Motor neuron (in vitro differentiated cells): ENCODE measurements at regions not wholly inside any gene's neighbourhood (a gene's known extent, or its start where the extent isn't known, plus 50 kb on each side); places are given as distances from the start of the nearest gene placed in this dataset.

Experiments used
- ATAC-seq, 8 experiments: fragments of 200-7000 bp; cut with Tn5 transposase; replicated peaks in 6 of 8; 2 replicates each; pipeline ENCODE4 v1.8.0; 2021; ENCODE audit warnings: mild to moderate bottlenecking in 8 of 8, moderate library complexity in 8 of 8
- H3K27ac ChIP-seq, 2 donors: fragments of 250-450 bp; sonication (Bioruptor Pico); 2 replicates each; pipeline ENCODE4 v1.9.0; 2021; ENCODE audit warnings: antibody characterized with exemption in 2 of 2, mild to moderate bottlenecking in 2 of 2, moderate library complexity in 1 of 2
- H3K4me1 ChIP-seq, 2 donors: fragments of 250-450 bp; sonication (Bioruptor Pico); replicated peaks in 1 of 2; 2 replicates each; pipeline ENCODE4 v1.6.1; 2021; ENCODE audit warnings: antibody characterized with exemption in 2 of 2, mild to moderate bottlenecking in 2 of 2, moderate library complexity in 1 of 2
- H3K4me3 ChIP-seq, 5 donors: fragments of 250-450 bp; sonication (Bioruptor Pico); 2 replicates each; pipeline ENCODE4 v1.9.0; 2021; ENCODE audit warnings: antibody characterized with exemption in 5 of 5, mild to moderate bottlenecking in 5 of 5, moderate library complexity in 4 of 5
- WGBS, 10 experiments: fragments of 450-650 bp; shearing (Covaris generic); methylation state at CpG; one replicate each; pipeline ENCODE4 v1.0.0; 2022; 5-methylcytosine and 5-hydroxymethylcytosine counted together
- in situ Hi-C, 9 experiments: fragments of 400-800 bp; cut with MboI; loops; one replicate each; pipeline ENCODE4 v1.15.0; 2021; ENCODE audit warnings: low sequenced_read_pairs in 9 of 9, low pct_unique_long_range_greater_than_20kb in 2 of 9; ENCODE audit not compliant: unreplicated experiment in 9 of 9

DNA sequence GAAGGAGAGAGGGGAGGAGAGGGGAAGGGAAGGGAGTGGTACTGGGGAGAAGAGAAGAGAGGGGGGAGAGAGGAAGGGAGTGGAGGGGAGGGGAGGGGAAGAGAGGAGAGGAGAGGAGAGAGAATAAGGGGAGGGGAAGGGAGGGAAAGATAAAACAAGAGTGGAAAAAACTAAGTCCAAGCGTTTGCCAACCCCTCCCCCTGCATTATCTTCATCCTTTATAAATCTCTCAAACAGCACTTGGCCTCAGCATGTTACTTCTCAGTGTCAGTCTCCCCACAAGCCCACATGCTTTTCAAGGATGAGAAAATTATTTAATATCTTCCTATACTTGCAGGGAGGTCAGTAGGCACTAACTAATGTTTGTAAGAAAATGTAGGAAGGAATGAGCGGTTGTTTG, 204.5 kb downstream of the LSM5 start:
- no peak for ATAC-seq
- H3K4me3 ChIP-seq, result no peak overlapping the region
- no peak overlapping the region for H3K27ac ChIP-seq
- in situ Hi-C loops, result no loop called here
- 0 to 100% (median 71%) methylated on average over 1 to 2 of the region's 2 CpGs; no CpG with 5 or more reads in 3 of the 10 experiments for WGBS, 10 experiments
- H3K4me1 ChIP-seq, result no peaks in the 10 kb centered on the region

DNA sequence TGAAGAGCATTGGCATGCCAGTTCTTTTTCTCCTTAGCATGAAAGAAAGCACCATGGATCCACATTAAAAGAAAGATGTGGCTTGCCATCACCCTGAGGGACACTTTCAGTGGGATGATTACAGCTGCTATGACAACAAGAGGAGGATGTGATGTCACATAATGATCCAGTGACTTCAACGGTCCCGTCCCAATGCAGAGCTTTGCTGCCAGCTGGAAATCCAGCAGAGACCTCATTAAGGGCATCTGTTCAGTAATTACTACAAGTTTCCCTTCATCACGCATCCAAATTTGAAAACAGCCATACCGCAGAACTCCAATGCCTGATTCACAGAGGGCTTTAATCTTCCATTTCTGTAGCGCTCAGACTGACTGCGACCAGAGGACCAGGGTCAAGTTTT, 206.6 kb downstream of the LSM5 start:
- in situ Hi-C loops, result no loop called here
- peak in 1 of 8 experiments; percentile 21 for ATAC-seq
- WGBS, 10 experiments, result 6 to 100% (median 82%) methylated on average over 1 to 6 of the region's 6 CpGs; no CpG with 5 or more reads in 2 of the 10 experiments
- Histone ChIP-seq H3K27ac (no peak overlapping the region), H3K4me3 (no peak overlapping the region), H3K4me1 (no peaks in the 10 kb centered on the region)

DNA sequence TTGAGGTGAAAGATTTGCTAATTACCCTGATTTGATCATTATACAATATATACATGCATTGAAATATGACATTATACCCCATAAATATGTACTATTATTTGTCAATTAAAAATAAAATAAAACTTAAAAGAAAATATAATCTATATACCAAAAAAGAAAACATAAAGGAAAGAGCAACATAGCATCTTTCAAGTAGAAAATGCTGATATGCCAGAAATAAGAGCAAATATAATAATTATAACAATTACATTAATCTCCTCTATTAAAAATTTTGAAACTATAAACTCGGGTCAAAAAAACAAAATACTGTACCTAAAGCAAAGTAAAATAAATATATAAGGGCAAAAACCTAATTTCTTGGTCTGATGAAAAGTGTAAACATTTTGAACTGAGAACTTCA, 209.3 kb upstream of the PDE1C start:
- ATAC-seq, result no peak
- Histone ChIP-seq H3K4me3 (no peak overlapping the region), H3K4me1 (no peaks in the 10 kb centered on the region), H3K27ac (no peak overlapping the region)
- in situ Hi-C loops, result no loop called here
- WGBS, 10 experiments, result 0 to 75% (median 50%) methylated on average over 1 of the region's 1 CpG; no CpG with 5 or more reads in 1 of the 10 experiments

DNA sequence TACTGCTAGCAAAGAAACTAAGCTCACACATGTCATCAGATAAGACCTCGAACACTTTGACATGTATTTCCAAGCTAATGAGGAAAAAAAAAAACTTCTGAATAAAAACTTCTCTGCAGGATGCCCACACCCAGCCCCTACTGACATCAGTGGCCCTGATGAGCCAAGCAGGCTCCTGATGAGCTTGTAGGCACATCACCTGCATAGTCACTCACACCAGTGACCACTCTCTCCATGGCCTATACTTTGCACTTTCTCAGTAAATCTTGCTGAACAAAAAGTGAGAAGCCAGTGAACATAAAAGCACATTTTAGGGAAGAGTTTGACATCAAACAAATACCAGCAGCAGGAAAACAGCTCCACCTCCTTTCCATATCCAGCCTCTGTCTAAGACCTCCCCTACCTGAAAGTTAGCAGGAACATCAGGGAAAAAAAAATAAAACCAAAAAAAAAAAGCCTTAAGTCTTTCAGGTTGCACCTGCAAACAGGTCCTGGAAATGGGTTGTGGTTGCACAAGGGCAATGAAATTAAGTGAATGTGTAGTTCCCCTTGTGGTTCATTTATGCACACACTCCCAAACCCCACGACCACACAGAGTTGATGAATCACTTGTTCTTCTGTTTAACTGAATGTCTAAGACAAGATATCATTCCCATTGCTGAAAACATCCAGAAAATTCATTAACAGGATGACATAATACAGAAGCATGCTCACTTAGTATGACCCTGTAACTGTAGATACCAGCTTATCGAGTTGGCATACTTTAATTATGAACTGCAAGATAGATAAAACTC, 205.2 kb upstream of the PDE1C start:
- 0 to 84% (median 29%) methylated on average over 1 to 3 of the region's 3 CpGs for WGBS, 10 experiments
- ATAC-seq, result no peak
- in situ Hi-C loops, result no loop called here
- H3K4me3 ChIP-seq, result no peak overlapping the region
- H3K27ac ChIP-seq, result no peak overlapping the region
- no peaks in the 10 kb centered on the region for H3K4me1 ChIP-seq

GRCh38 chr7:32273297-32273696, 203.1 kb upstream of the PDE1C start:
- in situ Hi-C loops, result no loop called here
- no peaks in the 10 kb centered on the region for H3K4me1 ChIP-seq
- WGBS, 10 experiments, result 0 to 80% (median 80%) methylated on average over 1 of the region's 1 CpG; no CpG with 5 or more reads in 7 of the 10 experiments
- no peak overlapping the region for H3K27ac ChIP-seq
- H3K4me3 ChIP-seq, result no peak overlapping the region
- no peak for ATAC-seq

DNA sequence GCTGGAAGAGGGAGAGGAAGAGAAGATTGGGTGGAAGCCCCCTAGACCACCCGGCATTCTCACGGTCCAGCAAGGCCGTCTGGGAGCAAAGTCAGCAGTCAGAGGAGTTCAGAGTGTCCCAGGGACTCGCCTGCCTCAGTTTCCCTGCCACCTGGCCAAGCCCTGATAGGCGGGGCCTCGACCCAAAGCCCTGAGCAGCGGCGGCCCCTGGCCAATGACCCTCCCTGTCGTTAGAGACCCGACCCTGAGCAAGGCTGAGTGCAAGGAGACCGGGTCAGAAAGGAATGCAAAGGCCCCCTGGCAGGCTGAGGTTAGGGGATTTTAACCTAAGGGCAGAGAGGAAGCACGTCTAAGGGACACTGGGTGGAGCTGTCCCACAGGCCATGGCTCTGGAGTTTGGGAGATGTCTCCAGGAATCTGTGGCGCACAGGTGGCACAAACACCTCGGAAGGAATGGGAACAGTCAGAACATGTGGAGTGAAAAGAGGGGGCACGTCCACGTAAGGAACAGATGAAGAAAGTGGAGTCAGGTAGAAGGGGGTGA, 196.8 kb upstream of the PDE1C start:
- Histone ChIP-seq H3K4me3 (no peak overlapping the region), H3K27ac (no peak overlapping the region), H3K4me1 (no peaks in the 10 kb centered on the region)
- in situ Hi-C loops, result no loop called here
- WGBS, 10 experiments, result 31 to 90% (median 67%) methylated on average over 2 to 9 of the region's 16 CpGs; no CpG with 5 or more reads in 5 of the 10 experiments
- no peak for ATAC-seq

DNA sequence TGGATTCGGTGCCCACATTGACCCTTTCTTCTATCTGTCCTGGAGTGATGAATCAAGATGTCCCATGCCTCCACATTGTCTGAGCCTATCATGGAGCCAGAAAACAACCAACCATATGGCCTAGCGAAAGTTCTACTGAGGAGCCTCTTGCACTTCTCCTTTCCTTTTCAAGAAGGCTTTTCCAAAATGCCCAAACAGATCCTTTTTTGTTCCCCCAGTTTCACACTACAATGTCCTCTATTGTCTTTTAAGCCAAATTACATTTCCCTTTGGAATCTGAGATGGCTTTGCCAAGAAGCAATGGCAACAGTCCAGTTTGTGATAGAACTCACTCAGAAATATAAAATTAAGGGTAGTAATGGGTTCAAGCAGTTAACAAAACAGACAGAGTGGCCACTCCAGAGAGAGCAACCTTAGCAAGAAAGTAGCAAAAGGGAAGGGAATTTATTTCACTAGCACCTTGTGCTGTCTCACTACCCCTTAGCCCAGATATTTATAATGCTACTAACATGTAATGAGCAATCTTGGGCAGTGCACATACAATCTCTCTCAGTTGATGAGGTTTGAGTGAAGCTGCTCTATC, 194.6 kb upstream of the PDE1C start:
- no peak for ATAC-seq
- no peak overlapping the region for H3K4me3 ChIP-seq
- no peaks in the 10 kb centered on the region for H3K4me1 ChIP-seq
- no peak overlapping the region for H3K27ac ChIP-seq
- in situ Hi-C loops, result no loop called here
- 0 to 100% (median 77%) methylated on average over 1 to 2 of the region's 2 CpGs; no CpG with 5 or more reads in 2 of the 10 experiments for WGBS, 10 experiments

DNA sequence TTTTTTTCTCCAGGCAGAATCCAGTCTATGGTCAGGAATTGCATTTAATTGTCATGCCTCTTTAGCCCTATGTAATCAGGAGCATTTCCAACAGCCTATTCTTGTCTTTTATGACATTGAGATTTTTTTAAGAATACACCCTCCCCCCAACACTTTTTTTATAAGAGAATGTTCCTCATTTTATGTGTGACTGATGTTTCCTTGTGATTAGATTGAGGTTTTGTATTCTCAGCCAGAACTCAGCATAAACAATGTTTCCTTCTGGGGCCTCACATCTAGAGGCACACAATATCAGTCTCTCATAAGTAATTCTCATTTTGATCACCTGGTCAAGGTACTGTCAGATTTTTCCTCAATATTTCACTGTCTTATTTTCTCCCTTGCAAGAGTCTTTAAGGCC, 193.4 kb upstream of the PDE1C start:
- in situ Hi-C loops, result no loop called here
- Histone ChIP-seq H3K4me3 (no peak overlapping the region), H3K4me1 (no peaks in the 10 kb centered on the region), H3K27ac (no peak overlapping the region)
- no peak for ATAC-seq

DNA sequence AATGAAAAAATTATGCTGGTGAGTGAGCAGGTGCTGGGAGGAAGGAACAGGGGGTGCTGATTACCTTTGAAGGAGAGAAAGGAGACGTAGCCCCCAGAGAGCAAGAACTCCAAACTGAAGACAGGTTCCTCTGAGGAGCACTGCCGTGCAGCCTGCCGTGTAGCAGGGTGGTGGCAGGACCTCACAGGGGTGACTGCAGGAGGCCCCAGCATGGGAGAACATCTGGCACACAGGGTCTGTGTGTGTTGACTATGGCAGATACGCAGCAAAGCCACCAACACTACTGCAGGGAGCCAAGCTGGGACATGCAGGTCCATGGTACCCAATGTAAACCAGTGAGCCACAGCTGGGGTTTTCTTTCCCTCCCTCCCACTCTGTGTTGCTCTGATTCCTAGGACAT, 192.1 kb upstream of the PDE1C start:
- in situ Hi-C loops, result no loop called here
- Histone ChIP-seq H3K27ac (no peak overlapping the region), H3K4me1 (no peaks in the 10 kb centered on the region), H3K4me3 (no peak overlapping the region)
- no peak for ATAC-seq
- WGBS, 10 experiments, result 38 to 100% (median 100%) methylated on average over 1 to 4 of the region's 4 CpGs; no CpG with 5 or more reads in 5 of the 10 experiments

- in situ Hi-C loops, result no loop called here
- no peak overlapping the region for H3K27ac ChIP-seq
- H3K4me1 ChIP-seq, result peaks cover 0 to under 1% of the 10 kb centered on the region in 2 donors
- ATAC-seq, result no peak
- H3K4me3 ChIP-seq, result no peak overlapping the region
- WGBS, 10 experiments, result 41 to 90% (median 67%) methylated on average over 2 to 11 of the region's 12 CpGs; no CpG with 5 or more reads in 1 of the 10 experiments
Observed at GRCh38 chr7:32259931-32260596, 189.9 kb upstream of the PDE1C start.

- Histone ChIP-seq H3K4me1 (peaks cover 11 to 12% of the 10 kb centered on the region in 2 donors), H3K4me3 (no peak overlapping the region), H3K27ac (no peak overlapping the region)
- in situ Hi-C loops, result no loop called here
- 0 to 100% (median 76%) methylated on average over 1 to 4 of the region's 4 CpGs; no CpG with 5 or more reads in 2 of the 10 experiments for WGBS, 10 experiments
- ATAC-seq, result peak in 2 of 8 experiments; percentile 67 to 80
Observed at GRCh38 chr7:32258265-32258664, 188.1 kb upstream of the PDE1C start.

- no peak overlapping the region for H3K27ac ChIP-seq
- no peak for ATAC-seq
- no peak overlapping the region for H3K4me3 ChIP-seq
- H3K4me1 ChIP-seq, result peaks cover 17 to 19% of the 10 kb centered on the region in 2 donors
- 20 to 100% (median 61%) methylated on average over 1 of the region's 1 CpG; no CpG with 5 or more reads in 4 of the 10 experiments for WGBS, 10 experiments
- in situ Hi-C loops, result no loop called here
Observed at GRCh38 chr7:32257621-32258020, 187.4 kb upstream of the PDE1C start.

- in situ Hi-C loops, result no loop called here
- peaks cover 17 to 24% of the 10 kb centered on the region in 2 donors for H3K4me1 ChIP-seq
- WGBS, 10 experiments, result 0 to 100% (median 53%) methylated on average over 1 to 2 of the region's 2 CpGs; no CpG with 5 or more reads in 1 of the 10 experiments
- ATAC-seq, result peak in 1 of 8 experiments; percentile 30
- H3K27ac ChIP-seq, result no peak overlapping the region
- no peak overlapping the region for H3K4me3 ChIP-seq
Observed at GRCh38 chr7:32256811-32257210, 186.6 kb upstream of the PDE1C start.
